IPS DF 6.9 (cell line): ENCODE measurements at regions not wholly inside any gene's neighbourhood (a gene's known extent, or its start where the extent isn't known, plus 50 kb on each side); places are given as distances from the start of the nearest gene placed in this dataset.

Source experiments
- DNase-seq: peaks from one replicate; pipeline ENCODE4 v3.0.0-alpha.2; 2013; ENCODE audit warnings: low read depth, low spot score
- H3K27ac ChIP-seq: one replicate; pipeline ENCODE4 v1.5.1; 2013; ENCODE audit warnings: low read length, control low read depth
- H3K27me3 ChIP-seq: 2 replicates; pipeline ENCODE4 v1.6.1; 2013; ENCODE audit warnings: mild to moderate bottlenecking, low read length; ENCODE audit not compliant: control insufficient read depth, insufficient read depth
- H3K36me3 ChIP-seq: 2 replicates; pipeline ENCODE4 v1.6.1; 2013; ENCODE audit warnings: low read length; ENCODE audit not compliant: control insufficient read depth, insufficient read depth
- H3K4me1 ChIP-seq: 2 replicates; pipeline ENCODE4 v1.6.1; 2013; ENCODE audit warnings: low read length; ENCODE audit not compliant: control insufficient read depth, insufficient read depth
- H3K4me3 ChIP-seq: 2 replicates; pipeline ENCODE4 v1.5.1; 2013; ENCODE audit warnings: mild to moderate bottlenecking, low read length
- H3K9me3 ChIP-seq: 2 replicates; pipeline ENCODE4 v1.6.1; 2013; ENCODE audit warnings: low read length, inconsistent platforms; ENCODE audit not compliant: control insufficient read depth, insufficient read depth
- WGBS: extraction: QIAGEN DNeasy Blood & Tissue Kit; methylation state at CpG from one replicate; pipeline ENCODE4 v1.1.7; 2013; ENCODE audit warnings: mixed read lengths, missing lambda C conversion rate; ENCODE audit not compliant: insufficient read length, insufficient coverage; 5-methylcytosine and 5-hydroxymethylcytosine counted together

GRCh38 chr22:47987885-47988515 lies 1225.5 kb downstream of the TBC1D22A start:
- Histone ChIP-seq H3K4me1 (no peaks in the 10 kb centered on the region), H3K9me3 (peaks cover 12% of the 10 kb centered on the region), H3K4me3 (no peak overlapping the region), H3K36me3 (no peaks in the 10 kb centered on the region), H3K27ac (no peak overlapping the region), H3K27me3 (no peaks in the 10 kb centered on the region)
- DNase-seq: no peak
- WGBS: no CpG with 5 or more reads among the region's 2 CpGs

DNA sequence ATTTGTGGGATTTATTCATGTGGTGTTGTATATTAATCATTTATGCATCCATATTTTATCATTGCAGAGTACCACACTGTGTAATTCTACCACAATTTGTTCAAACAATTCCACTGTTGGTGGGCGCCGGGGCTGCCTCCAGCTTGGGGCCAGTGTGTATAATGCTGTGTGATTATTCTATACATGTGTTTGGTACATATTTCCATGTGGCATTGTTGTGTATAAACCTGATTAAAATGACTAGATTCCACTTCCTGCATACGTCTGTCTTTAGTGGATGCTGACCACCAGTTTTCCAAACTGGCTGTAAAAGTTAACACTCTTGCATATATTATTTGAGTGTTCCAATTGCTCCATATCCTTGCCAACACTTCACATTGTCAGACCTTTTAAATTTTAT lies 1213.8 kb downstream of the TBC1D22A start:
- H3K4me3 ChIP-seq: no peak overlapping the region
- H3K4me1 ChIP-seq: no peaks in the 10 kb centered on the region
- H3K27me3 ChIP-seq: no peaks in the 10 kb centered on the region
- no peak for DNase-seq
- WGBS: no CpG with 5 or more reads among the region's 3 CpGs
- no peak overlapping the region for H3K27ac ChIP-seq
- H3K36me3 ChIP-seq: no peaks in the 10 kb centered on the region
- H3K9me3 ChIP-seq: peaks cover 17% of the 10 kb centered on the region

- Histone ChIP-seq H3K4me3 (no peak overlapping the region), H3K27me3 (no peaks in the 10 kb centered on the region), H3K4me1 (no peaks in the 10 kb centered on the region), H3K9me3 (peaks cover 28% of the 10 kb centered on the region), H3K27ac (no peak overlapping the region), H3K36me3 (no peaks in the 10 kb centered on the region)
- WGBS: no CpG with 5 or more reads among the region's 4 CpGs
- DNase-seq: no peak
Measured at GRCh38 chr22:47967831-47968230, 1205.4 kb downstream of the TBC1D22A start.

DNA sequence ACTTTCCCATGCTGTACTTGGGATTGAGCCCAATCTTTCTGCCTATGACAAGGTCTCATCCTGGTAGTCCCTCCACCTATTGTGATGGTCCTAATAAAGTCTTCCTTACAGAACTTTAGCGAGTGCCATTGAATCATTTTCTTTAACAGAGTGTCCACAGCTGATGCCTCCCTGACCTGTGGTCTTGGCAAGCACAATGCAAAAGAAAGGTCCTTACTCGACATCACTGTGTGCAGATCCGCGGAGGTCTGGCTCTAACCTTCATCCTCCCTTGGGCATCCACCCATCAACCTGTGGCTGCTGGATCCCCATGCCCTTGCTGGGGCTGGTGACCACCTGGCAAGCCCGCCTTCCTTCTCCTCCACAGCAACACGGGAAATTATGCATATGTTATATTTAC lies 1203.9 kb downstream of the TBC1D22A start:
- H3K9me3 ChIP-seq: peaks cover 21% of the 10 kb centered on the region
- WGBS: no CpG with 5 or more reads among the region's 6 CpGs

DNA sequence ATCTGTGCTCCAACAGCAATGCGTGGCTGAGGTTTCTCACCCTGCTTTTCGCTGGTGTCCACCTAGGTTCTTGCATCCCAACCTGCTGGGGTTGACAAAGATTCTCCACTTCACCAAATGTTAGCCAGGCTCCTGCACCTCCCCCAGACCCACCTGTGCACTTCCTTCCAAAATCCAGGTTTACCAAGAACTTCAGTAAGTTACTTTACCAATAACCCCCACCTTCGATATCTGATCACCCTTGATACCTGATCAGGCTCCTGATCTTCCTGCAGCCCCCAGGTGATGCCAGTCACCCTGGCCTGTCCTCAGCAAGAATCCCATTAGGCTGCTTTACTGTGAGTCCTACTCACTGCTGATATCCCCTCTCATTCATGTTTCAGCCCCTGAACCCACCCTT lies 1203.4 kb downstream of the TBC1D22A start:
- WGBS: no CpG with 5 or more reads among the region's 3 CpGs
- no peaks in the 10 kb centered on the region for H3K27me3 ChIP-seq
- no peaks in the 10 kb centered on the region for H3K36me3 ChIP-seq
- H3K27ac ChIP-seq: no peak overlapping the region
- no peaks in the 10 kb centered on the region for H3K4me1 ChIP-seq
- H3K4me3 ChIP-seq: no peak overlapping the region
- DNase-seq: no peak
- peaks cover 19% of the 10 kb centered on the region for H3K9me3 ChIP-seq

More for the DNA sequence above, 1203.9 kb downstream of the TBC1D22A start:
- Histone ChIP-seq H3K27me3 (no peaks in the 10 kb centered on the region), H3K4me1 (no peaks in the 10 kb centered on the region), H3K4me3 (no peak overlapping the region), H3K36me3 (no peaks in the 10 kb centered on the region), H3K27ac (no peak overlapping the region)
- DNase-seq: no peak

GRCh38 chr22:47965066-47965465 lies 1202.6 kb downstream of the TBC1D22A start:
- no CpG with 5 or more reads among the region's 6 CpGs for WGBS
- Histone ChIP-seq H3K4me1 (no peaks in the 10 kb centered on the region), H3K27ac (no peak overlapping the region), H3K27me3 (no peaks in the 10 kb centered on the region), H3K9me3 (peaks cover 16% of the 10 kb centered on the region), H3K4me3 (no peak overlapping the region), H3K36me3 (no peaks in the 10 kb centered on the region)
- DNase-seq: no peak

DNA sequence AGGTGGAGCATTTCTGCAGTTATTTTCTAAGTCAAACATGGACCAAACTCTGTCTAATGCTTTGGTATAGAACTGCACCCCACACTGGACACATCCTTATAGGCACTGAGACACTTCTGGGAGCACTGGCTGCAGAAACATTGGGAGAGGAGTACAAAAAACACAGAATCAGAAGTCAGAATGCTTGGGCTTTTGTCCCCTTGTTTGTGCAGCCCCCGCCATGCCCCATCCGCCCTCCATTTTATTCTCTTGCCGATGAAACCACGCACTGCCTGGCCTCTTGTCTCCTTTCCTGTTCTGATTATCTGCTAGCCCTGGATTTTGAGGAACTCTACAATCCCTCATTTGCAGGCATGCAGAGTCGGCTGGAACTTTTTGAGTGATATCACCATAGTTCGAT lies 1201.2 kb downstream of the TBC1D22A start:
- H3K4me3 ChIP-seq: no peak overlapping the region
- DNase-seq: no peak
- H3K4me1 ChIP-seq: no peaks in the 10 kb centered on the region
- no peaks in the 10 kb centered on the region for H3K36me3 ChIP-seq
- no peak overlapping the region for H3K27ac ChIP-seq
- no CpG with 5 or more reads among the region's 6 CpGs for WGBS
- peaks cover 16% of the 10 kb centered on the region for H3K9me3 ChIP-seq
- H3K27me3 ChIP-seq: no peaks in the 10 kb centered on the region

GRCh38 chr22:47957649-47958048 lies 1195.2 kb downstream of the TBC1D22A start:
- Histone ChIP-seq H3K9me3 (peaks cover 4% of the 10 kb centered on the region), H3K36me3 (no peaks in the 10 kb centered on the region), H3K4me1 (no peaks in the 10 kb centered on the region), H3K27me3 (no peaks in the 10 kb centered on the region), H3K27ac (no peak overlapping the region), H3K4me3 (no peak overlapping the region)
- no CpG with 5 or more reads among the region's 2 CpGs for WGBS
- DNase-seq: no peak

DNA sequence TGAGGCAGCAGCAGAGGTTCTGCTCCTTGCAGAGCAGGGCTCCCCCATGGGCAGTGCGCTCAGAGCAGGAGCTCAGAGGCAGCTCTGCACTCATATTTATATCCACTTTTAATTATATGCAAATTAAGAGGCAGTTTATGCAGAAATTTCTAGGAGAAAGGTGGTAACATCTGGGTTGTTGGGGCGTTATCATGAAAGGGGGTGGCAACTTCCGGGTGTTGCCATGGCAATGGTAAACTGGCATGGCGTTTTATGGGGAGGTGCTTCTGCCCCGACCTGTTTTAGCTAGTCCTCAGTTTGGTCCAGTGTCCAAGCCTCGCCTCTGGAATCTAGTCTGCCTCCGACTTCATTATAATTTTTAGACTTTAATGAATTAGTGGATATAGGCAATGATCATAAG lies 1191.7 kb downstream of the TBC1D22A start:
- Histone ChIP-seq H3K4me1 (no peaks in the 10 kb centered on the region), H3K27me3 (no peaks in the 10 kb centered on the region), H3K4me3 (no peak overlapping the region), H3K36me3 (no peaks in the 10 kb centered on the region), H3K27ac (no peak overlapping the region), H3K9me3 (peaks cover 8% of the 10 kb centered on the region)
- DNase-seq: no peak
- no CpG with 5 or more reads among the region's 7 CpGs for WGBS

GRCh38 chr22:47944941-47945340 lies 1182.5 kb downstream of the TBC1D22A start:
- Histone ChIP-seq H3K4me1 (no peaks in the 10 kb centered on the region), H3K27ac (no peak overlapping the region), H3K4me3 (no peak overlapping the region), H3K9me3 (peaks cover 31% of the 10 kb centered on the region), H3K36me3 (no peaks in the 10 kb centered on the region), H3K27me3 (no peaks in the 10 kb centered on the region)
- WGBS: no CpG with 5 or more reads among the region's 6 CpGs
- no peak for DNase-seq
